T-helper 1 cell treated with Interleukin-12 subunit alpha and Interleukin-12 subunit beta and Interleukin-4 antibody, amounts not matched to agents 30 μg/mL and 1 μg/mL, for 36 hours (primary cell): ENCODE measurements at regions not wholly inside any gene's neighbourhood (a gene's known extent, or its start where the extent isn't known, plus 50 kb on each side); places are given as distances from the start of the nearest gene placed in this dataset.

ENCODE experiments used
- H3K27ac Mint-ChIP-seq: one replicate; pipeline ENCODE4 v1.8.0; 2021; ENCODE audit warnings: mild to moderate bottlenecking, mixed read lengths
- H3K27me3 Mint-ChIP-seq: one replicate; pipeline ENCODE4 v1.8.0; 2021; ENCODE audit warnings: low read depth, mixed read lengths
- H3K36me3 Mint-ChIP-seq: one replicate; pipeline ENCODE4 v1.8.0; 2021; ENCODE audit warnings: low read depth, mixed read lengths
- H3K4me1 Mint-ChIP-seq: one replicate; pipeline ENCODE4 v1.8.0; 2021; ENCODE audit warnings: low read depth, mixed read lengths
- H3K4me3 Mint-ChIP-seq: one replicate; pipeline ENCODE4 v1.8.0; 2021; ENCODE audit warnings: mild to moderate bottlenecking, moderate library complexity, mixed read lengths
- H3K9me3 Mint-ChIP-seq: one replicate; pipeline ENCODE4 v1.8.0; 2021; ENCODE audit warnings: mixed read lengths

DNA sequence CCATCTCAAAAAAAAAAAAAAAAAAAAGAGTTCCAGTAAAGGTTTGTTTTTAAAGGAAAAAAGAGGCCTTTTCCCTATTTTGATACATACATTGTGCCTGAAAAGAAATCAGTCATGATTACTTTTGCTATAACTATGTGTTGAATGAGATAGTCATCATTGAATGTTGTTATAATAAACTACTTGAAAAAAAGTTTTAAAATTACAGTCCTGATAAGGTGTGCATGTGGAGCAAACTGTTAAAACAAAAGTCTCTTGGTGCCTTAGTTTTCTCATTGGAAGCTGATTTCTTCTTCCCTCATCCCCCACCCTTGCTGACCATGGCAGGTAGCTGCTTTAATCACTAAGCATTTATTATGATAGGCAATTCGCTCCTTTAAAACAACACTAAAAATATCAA, 172.3 kb upstream of the TBCA start:
- H3K9me3 Mint-ChIP-seq, result no peaks in the 10 kb centered on the region
- H3K4me3 Mint-ChIP-seq, result no peak overlapping the region
- H3K27me3 Mint-ChIP-seq, result peaks cover 23% of the 10 kb centered on the region
- H3K4me1 Mint-ChIP-seq, result no peaks in the 10 kb centered on the region
- no peak overlapping the region for H3K27ac Mint-ChIP-seq
- no peaks in the 10 kb centered on the region for H3K36me3 Mint-ChIP-seq

DNA sequence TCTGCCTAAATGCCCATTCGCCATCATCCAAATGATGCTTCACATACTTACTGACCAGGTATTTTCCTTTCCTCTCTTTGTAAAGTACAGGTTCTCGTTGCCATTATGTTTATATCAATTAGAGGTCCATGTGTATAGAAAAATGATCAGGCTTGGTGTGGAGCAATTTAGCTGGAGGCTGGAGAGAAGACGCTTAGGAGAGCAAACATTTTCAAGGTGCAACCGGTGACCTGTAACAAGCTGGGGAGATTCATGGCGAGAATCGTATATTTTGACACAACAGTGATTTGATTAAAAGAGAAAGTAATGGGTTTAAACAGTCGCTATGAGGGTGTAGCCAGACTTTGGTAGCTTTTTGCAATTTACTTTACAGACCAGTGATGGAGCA, 170.9 kb upstream of the TBCA start:
- H3K27me3 Mint-ChIP-seq, result peaks cover 29% of the 10 kb centered on the region
- no peaks in the 10 kb centered on the region for H3K9me3 Mint-ChIP-seq
- H3K4me3 Mint-ChIP-seq, result no peak overlapping the region
- H3K36me3 Mint-ChIP-seq, result no peaks in the 10 kb centered on the region
- no peak overlapping the region for H3K27ac Mint-ChIP-seq
- H3K4me1 Mint-ChIP-seq, result no peaks in the 10 kb centered on the region

DNA sequence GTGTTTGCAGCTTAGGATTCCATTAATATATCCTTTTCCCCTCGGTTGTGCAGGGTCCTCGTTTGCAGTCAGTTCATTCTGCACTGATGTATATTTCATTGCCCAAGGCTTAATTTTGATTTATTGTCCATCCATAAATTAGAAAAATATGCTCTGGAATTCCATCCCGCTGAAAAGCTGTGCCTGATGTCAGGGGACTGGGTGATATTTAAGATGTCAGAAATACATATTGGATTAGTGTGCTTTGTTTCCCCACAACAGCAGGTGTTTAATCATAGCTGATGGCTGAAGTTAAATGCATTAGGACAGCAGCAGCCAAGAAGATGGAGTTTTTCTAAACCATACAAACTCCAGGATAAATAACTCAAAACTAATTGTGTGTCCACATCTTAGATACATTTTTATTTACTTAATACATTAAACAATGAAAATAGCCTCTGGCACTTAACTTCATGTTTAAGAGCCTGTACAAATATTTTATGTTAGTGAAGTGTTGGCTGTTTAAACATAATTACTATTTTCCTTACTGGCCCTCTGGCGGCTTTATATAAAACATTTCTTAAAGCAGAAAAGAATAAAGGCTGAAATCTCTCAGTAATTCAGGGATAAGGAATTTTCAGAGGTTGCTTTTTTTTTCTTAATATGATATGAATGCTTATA, 170.4 kb upstream of the TBCA start:
- H3K9me3 Mint-ChIP-seq, result no peaks in the 10 kb centered on the region
- no peaks in the 10 kb centered on the region for H3K36me3 Mint-ChIP-seq
- no peak overlapping the region for H3K4me3 Mint-ChIP-seq

DNA sequence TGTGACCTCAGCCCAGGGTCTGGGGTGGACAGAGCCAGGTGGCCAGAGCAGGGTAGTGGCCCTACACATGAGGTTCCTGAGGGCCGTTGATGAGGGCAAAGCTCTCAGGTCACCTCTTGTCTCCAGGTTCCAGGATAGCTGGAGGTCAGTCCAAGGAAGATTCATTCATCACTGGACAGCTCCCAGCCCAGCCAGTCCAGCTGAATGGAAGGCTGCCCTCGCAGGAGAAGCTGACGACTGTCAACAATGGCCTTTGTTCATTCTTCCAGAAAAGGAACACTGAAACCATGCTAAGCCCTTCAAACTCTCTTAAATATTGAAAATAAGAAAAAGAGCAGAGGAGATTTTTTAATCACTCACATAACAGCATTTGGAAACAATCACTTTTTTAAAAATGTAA, 169.7 kb upstream of the TBCA start:
- no peaks in the 10 kb centered on the region for H3K36me3 Mint-ChIP-seq
- no peaks in the 10 kb centered on the region for H3K4me1 Mint-ChIP-seq
- H3K27me3 Mint-ChIP-seq, result peaks cover 34% of the 10 kb centered on the region
- no peak overlapping the region for H3K4me3 Mint-ChIP-seq
- H3K27ac Mint-ChIP-seq, result no peak overlapping the region
- H3K9me3 Mint-ChIP-seq, result peaks cover 1% of the 10 kb centered on the region

More for the DNA sequence above, 170.4 kb upstream of the TBCA start:
- peaks cover 30% of the 10 kb centered on the region for H3K27me3 Mint-ChIP-seq
- no peaks in the 10 kb centered on the region for H3K4me1 Mint-ChIP-seq
- no peak overlapping the region for H3K27ac Mint-ChIP-seq

DNA sequence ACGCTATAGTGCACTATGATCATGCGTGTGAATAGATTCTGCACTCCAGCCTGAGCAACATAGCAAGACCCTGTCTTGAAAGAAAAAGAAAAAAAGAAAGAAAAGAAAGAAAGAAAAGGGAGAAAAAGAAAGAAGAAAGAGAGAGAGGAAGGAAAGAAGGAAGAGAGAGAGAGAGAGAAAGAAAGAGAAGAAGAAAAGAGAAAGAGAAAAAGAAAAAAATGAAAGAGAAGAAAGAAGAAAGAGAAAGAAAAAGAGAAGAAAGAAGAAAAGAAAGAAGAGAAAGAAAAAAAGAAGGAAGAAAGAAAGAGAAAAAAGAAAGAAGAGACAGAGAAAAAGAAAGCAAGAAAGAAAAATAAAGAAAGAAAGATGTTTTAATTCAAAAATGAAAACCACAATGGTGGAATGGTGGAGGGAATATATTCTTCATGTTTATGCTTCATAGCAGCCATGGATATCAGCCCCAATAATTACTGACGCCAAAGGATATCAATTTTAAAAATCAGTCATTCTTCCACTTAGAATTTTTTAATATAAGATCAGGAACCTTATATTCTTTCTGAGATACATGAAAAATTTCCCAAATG, 168.7 kb upstream of the TBCA start:
- Mint-ChIP-seq H3K27ac (no peak overlapping the region), H3K27me3 (peaks cover 26% of the 10 kb centered on the region), H3K36me3 (peaks cover 1% of the 10 kb centered on the region), H3K9me3 (peaks cover 5% of the 10 kb centered on the region), H3K4me3 (no peak overlapping the region), H3K4me1 (no peaks in the 10 kb centered on the region)

DNA sequence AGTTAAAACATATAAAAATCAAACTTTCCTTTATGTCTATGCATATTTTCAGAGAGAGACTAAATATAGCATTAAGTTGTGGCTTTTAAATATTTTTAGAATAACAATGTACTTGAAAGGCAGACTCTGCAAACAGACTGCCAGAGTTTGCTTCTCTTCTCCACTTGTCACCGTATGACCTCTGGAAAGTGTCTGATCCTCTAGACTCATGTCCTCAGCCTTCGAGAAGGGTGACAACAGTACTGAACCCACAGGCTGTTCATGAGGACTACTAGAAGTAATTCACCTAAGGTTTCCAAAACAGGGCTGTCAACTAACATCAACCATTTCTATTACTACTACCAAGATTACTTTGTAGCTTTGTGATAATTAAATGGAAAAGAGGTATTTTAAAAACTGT, 167.7 kb upstream of the TBCA start:
- no peak overlapping the region for H3K27ac Mint-ChIP-seq
- H3K9me3 Mint-ChIP-seq, result peaks cover 5% of the 10 kb centered on the region
- H3K4me1 Mint-ChIP-seq, result no peaks in the 10 kb centered on the region
- no peak overlapping the region for H3K4me3 Mint-ChIP-seq
- peaks cover 23% of the 10 kb centered on the region for H3K27me3 Mint-ChIP-seq
- peaks cover 1% of the 10 kb centered on the region for H3K36me3 Mint-ChIP-seq

DNA sequence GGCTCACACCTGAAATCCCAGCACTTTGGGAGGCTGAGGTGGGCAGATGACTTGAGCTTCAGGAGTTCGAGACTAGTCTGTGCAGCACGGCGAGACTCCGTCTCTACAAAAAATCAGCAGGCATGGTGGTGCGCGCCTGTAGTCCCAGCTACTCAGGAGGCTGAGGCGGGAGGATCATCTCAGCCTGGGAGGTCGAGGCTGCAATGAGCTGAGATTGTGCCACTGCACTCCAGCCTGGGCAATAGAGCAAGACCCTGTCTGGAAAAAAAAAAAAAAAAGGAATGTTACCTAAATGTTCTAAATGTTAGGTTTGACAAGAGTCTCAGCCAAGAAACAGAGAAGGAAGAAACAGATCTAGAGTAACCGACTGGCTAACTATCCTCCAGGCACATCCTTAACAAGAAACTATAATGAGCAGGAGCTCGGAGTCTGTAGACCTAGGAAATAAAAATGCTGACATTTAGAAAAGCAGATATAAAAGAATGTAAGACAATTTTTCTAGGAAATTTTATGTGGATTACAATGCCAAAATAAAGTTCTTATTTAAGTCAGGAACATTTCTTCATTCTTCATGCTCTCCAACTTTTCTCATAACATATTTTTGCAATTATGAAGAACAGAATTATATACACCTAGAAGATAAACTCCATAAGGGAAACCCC, 166.6 kb upstream of the TBCA start:
- no peak overlapping the region for H3K27ac Mint-ChIP-seq
- peaks cover 1% of the 10 kb centered on the region for H3K36me3 Mint-ChIP-seq
- no peak overlapping the region for H3K4me3 Mint-ChIP-seq
- peaks cover 5% of the 10 kb centered on the region for H3K9me3 Mint-ChIP-seq
- peaks cover 23% of the 10 kb centered on the region for H3K27me3 Mint-ChIP-seq
- H3K4me1 Mint-ChIP-seq, result peaks cover 1% of the 10 kb centered on the region

DNA sequence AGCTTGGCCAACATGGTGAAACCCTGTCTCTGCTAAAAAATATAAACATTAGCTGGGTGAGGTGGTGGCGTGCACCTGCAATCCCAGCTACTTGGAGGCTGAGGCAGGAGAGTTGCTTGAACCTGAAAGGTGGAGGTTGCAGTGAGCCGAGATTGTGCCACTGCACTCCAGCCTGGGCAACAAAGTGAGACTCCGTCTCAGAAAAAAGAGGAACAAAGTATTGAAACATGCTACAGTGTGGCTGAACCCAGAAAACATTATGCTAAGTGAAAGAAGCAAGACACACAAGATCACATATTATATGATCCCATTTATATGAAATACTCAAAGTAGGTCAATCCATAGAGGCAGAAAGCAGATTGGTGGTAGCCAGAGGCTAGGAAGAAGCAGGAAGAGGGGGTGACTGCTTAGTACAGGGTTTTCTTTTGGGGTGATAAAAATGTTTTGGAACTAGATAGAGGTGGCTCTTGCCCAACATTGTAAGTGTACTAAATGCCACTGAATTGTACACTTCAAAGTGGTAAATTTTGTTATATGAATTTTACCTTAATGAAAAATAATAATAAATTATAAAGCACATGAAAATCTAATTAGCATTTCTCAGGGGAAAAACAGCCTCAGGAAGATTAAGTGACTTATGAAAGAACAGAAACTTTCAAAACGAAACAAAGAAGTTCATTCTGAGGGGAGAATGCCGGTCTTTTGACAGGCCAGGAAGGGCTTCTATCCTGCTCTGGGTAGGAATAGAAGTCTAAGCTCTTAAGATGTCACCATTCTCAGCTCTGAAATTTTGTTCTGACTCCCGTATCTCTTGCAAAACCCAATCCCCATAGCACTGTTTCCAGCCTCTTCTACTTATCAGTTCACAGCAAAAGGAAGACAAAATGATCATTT, 161.1 kb upstream of the TBCA start:
- Mint-ChIP-seq H3K27me3 (peaks cover 7% of the 10 kb centered on the region), H3K4me3 (no peak overlapping the region), H3K27ac (no peak overlapping the region), H3K36me3 (peaks cover 1% of the 10 kb centered on the region), H3K4me1 (peaks cover 16% of the 10 kb centered on the region), H3K9me3 (peaks cover 5% of the 10 kb centered on the region)

DNA sequence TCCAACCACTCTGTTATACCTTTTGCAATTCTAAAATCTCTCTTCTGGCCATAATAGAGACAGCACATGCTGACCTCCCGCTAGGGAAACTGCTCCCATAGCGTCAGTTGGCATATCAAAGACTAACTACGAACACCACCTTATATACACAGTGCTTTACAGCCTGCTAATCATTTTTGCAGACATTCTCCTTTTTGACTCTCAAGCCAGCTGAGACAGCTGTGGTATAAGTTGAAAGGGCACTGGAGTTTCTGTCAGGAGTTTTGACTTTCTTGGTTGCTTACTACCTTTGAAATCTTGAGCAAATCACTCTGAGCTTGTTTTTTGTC, 160.2 kb upstream of the TBCA start:
- Mint-ChIP-seq H3K4me1 (peaks cover 16% of the 10 kb centered on the region), H3K27me3 (peaks cover 4% of the 10 kb centered on the region), H3K27ac (peak overlapping the region; percentile 43), H3K36me3 (peaks cover 1% of the 10 kb centered on the region), H3K9me3 (peaks cover 5% of the 10 kb centered on the region), H3K4me3 (no peak overlapping the region)

DNA sequence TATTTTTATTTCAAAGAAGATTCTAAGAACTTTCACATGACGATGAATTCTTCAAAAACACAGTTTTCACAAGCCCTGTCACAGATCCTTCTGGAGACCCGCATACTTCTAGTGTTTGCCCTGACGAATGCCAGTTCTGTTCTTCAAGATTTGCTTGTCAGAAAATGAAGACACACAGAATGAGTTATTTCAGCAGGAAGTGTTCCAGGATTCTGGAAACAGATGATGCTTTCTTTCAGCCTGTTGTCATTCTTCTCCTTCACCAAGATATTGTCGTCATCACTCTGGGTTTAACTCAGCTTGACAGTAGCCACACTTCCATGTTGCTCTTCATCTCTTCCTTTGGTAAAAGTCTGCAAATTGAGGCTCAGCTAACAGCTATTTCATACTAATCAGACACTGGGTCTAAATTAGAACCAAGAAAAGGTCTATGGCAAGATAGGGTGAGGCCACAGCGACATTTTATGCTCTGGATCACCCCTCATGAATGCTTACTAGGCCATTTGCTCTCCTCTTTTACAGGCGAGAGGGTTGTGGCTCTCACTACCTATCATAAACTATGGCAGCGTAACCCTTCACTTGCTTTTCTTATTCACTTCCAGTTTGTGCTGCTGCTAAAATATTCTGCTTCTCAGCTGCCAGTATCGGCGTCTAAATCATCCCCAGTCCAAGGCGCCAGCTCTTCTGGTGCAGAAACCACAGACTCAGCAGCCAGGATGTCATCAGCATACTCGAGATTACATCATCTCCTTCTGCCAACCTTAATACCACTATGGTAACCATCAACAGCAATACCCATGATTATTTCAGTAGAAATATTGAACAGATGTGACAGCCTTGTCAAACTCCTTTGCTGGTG, 159.6 kb upstream of the TBCA start:
- Mint-ChIP-seq H3K4me3 (peak overlapping the region; percentile 3), H3K4me1 (peaks cover 16% of the 10 kb centered on the region), H3K27ac (peak overlapping the region; percentile 43), H3K9me3 (peaks cover 2% of the 10 kb centered on the region), H3K27me3 (peaks cover under 1% of the 10 kb centered on the region), H3K36me3 (peaks cover 1% of the 10 kb centered on the region)

DNA sequence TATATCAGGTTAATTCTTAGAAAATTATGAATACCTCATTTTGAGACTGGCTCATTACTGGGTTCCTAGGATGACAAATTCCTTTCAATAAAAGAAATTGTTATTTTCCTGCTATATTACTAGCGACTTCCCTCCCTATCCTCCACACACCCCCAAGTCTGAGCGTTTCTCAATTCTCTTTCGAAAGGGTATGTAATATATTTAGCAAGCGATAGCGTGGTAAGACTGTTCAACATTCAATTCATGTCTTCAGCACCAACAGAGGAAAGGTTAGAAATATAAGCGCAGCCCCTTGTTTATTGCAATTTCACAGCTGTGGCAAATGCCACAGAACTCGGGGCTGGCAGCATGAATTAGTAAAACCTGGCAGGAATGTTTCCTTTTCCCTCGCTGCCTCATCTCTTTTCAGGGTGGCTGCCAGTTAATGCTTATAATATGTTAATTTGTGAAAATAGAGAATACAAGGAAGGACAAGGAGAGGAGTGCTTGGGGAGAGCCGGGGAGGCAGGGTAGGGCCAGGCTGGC, 152.7 kb upstream of the TBCA start:
- Mint-ChIP-seq H3K27ac (no peak overlapping the region), H3K36me3 (peaks cover 2% of the 10 kb centered on the region), H3K4me3 (no peak overlapping the region), H3K27me3 (peaks cover 4% of the 10 kb centered on the region), H3K4me1 (peaks cover 4% of the 10 kb centered on the region), H3K9me3 (peaks cover 14% of the 10 kb centered on the region)

DNA sequence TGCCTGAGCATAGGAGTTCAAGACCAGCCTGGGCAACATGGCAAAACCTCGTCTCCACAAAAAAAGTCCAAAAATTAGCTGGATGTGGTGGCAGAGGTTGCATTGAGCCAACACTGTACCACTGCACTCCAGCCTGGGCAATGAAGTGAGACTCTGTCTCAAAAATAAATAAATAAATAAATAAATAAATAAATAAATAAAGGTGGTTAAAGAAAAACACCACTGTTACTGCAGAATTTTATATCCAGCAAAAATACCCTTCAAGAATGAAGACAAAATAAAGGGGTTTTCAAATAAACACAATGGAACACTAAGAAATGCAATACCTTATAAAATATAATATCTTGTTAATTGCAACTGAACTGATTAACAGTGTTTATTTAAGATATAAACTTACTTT, 150.2 kb upstream of the TBCA start:
- Mint-ChIP-seq H3K9me3 (peaks cover 14% of the 10 kb centered on the region), H3K4me3 (no peak overlapping the region), H3K27me3 (peaks cover 4% of the 10 kb centered on the region), H3K4me1 (peaks cover 4% of the 10 kb centered on the region), H3K27ac (no peak overlapping the region), H3K36me3 (peaks cover 2% of the 10 kb centered on the region)

DNA sequence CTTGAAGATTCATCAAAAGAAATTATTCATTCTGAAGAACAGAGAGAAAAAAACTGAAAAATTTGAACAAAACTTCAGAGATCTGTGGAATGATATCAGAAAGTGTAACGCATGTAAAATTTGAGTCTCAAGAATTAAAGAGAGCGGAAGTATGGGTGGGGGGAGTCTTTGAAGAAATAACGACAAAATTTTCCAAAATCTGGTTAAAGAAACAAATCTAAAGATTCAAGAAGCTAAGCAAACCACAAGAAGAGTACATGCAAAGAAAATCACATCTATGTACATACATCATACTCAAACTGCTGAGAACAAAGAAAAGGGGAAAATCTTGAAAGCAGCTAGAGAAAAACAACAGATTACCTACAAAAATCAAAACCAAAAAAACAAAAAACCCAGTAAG, 149.4 kb upstream of the TBCA start:
- Mint-ChIP-seq H3K4me1 (peaks cover 4% of the 10 kb centered on the region), H3K27ac (no peak overlapping the region), H3K4me3 (no peak overlapping the region), H3K36me3 (peaks cover 2% of the 10 kb centered on the region), H3K9me3 (peaks cover 14% of the 10 kb centered on the region), H3K27me3 (peaks cover 4% of the 10 kb centered on the region)

DNA sequence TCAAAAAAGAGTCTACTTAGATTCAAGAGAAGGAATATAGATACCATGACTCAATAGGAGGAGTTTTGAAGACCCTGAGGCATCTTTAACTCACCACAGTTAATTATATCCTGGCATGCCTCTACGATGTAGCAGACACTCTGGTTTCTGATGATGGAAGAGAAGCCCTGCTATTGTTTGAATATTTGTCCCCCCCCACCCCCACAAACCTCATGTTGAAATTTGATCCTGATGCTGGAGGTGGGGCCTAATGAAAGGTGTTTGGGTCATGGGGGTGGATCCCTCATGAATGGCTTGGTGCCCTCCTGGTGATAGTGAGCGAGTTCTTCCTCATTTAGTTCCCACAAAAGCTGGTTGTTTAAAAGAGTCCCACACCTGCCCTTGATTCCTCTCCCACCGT, 147.9 kb upstream of the TBCA start:
- Mint-ChIP-seq H3K4me1 (peaks cover 4% of the 10 kb centered on the region), H3K4me3 (no peak overlapping the region), H3K27ac (no peak overlapping the region), H3K27me3 (peaks cover 4% of the 10 kb centered on the region), H3K36me3 (peaks cover 2% of the 10 kb centered on the region), H3K9me3 (peaks cover 14% of the 10 kb centered on the region)
